Smooth muscle cell (in vitro differentiated cells): ENCODE measurements at regions not wholly inside any gene's neighbourhood (a gene's known extent, or its start where the extent isn't known, plus 50 kb on each side); places are given as distances from the start of the nearest gene placed in this dataset.

Source experiments
- DNase-seq: peaks from one replicate; lab custom pipeline; 2025; ENCODE audit not compliant: unreplicated experiment; lab: John Stamatoyannopoulos, UW
- H2AFZ ChIP-seq: fragments of 200-600 bp; sonication (generic); 2 replicates; pipeline ENCODE4 v1.6.0; 2016; ENCODE audit warnings: antibody characterized with exemption, low read depth, mild to moderate bottlenecking
- H3F3A ChIP-seq: fragments of 200-600 bp; sonication (generic); 2 replicates; pipeline ENCODE4 v1.6.0; 2017; ENCODE audit warnings: antibody characterized with exemption, low read depth
- H3K27ac ChIP-seq: fragments of 200-600 bp; sonication (generic); 2 replicates; pipeline ENCODE4 v1.5.1; 2016; ENCODE audit warnings: low read depth, mild to moderate bottlenecking
- H3K27me3 ChIP-seq: fragments of 200-600 bp; sonication (generic); 2 replicates; pipeline ENCODE4 v1.6.1; 2016; ENCODE audit warnings: low read depth, mild to moderate bottlenecking
- H3K36me3 ChIP-seq: fragments of 200-600 bp; sonication (generic); 2 replicates; pipeline ENCODE4 v1.5.1; 2016; ENCODE audit warnings: low read depth
- H3K4me1 ChIP-seq: fragments of 200-600 bp; sonication (generic); 2 replicates; pipeline ENCODE4 v1.5.1; 2016; ENCODE audit warnings: low read depth
- H3K4me2 ChIP-seq: fragments of 200-600 bp; sonication (generic); 2 replicates; pipeline ENCODE4 v1.6.0; 2016; ENCODE audit warnings: mild to moderate bottlenecking
- H3K4me3 ChIP-seq: fragments of 200-600 bp; sonication (generic); 2 replicates; pipeline ENCODE4 v1.5.1; 2016; ENCODE audit warnings: mild to moderate bottlenecking
- H3K79me2 ChIP-seq: fragments of 200-600 bp; sonication (generic); 2 replicates; pipeline ENCODE4 v1.6.0; 2016; ENCODE audit warnings: low read depth, mild to moderate bottlenecking
- H3K9ac ChIP-seq: fragments of 200-600 bp; sonication (generic); 2 replicates; pipeline ENCODE4 v1.6.0; 2016; ENCODE audit warnings: low read depth
- H3K9me3 ChIP-seq: fragments of 200-600 bp; sonication (generic); replicated peaks from 2 replicates; pipeline ENCODE4 v1.5.1; 2016; ENCODE audit warnings: low read depth
- H4K20me1 ChIP-seq: fragments of 200-600 bp; sonication (generic); 2 replicates; pipeline ENCODE4 v1.6.0; 2016; ENCODE audit warnings: low read depth
- CTCF ChIP-seq: fragments of 200-600 bp; sonication (generic); IDR thresholded peaks from 2 replicates; pipeline ENCODE4 v1.5.1; 2017; ENCODE audit warnings: borderline replicate concordance, mild to moderate bottlenecking, antibody characterized with exemption; ENCODE audit not compliant: insufficient read depth, poor library complexity, severe bottlenecking
- WGBS: methylation state at CpG from one replicate; pipeline ENCODE4 v1.1.7; 2016; ENCODE audit warnings: low lambda C conversion rate; 5-methylcytosine and 5-hydroxymethylcytosine counted together

- peaks cover 24% of the 10 kb centered on the region for H3F3A ChIP-seq
- H3K4me2 ChIP-seq = no peak overlapping the region
- 70% methylated on average over 4 of the region's 4 CpGs for WGBS
- no peaks in the 10 kb centered on the region for H3K9me3 ChIP-seq
- no peaks in the 10 kb centered on the region for H3K79me2 ChIP-seq
- no peaks in the 10 kb centered on the region for H3K36me3 ChIP-seq
- no peak for DNase-seq
- H3K27ac ChIP-seq = no peak overlapping the region
- no peak for TF ChIP-seq CTCF
- H3K4me1 ChIP-seq = peaks cover 43% of the 10 kb centered on the region
- no peak overlapping the region for H3K9ac ChIP-seq
- no peak overlapping the region for H2AFZ ChIP-seq
- no peak overlapping the region for H3K4me3 ChIP-seq
- no peaks in the 10 kb centered on the region for H4K20me1 ChIP-seq
- H3K27me3 ChIP-seq = no peaks in the 10 kb centered on the region
Measured at GRCh38 chr6:139591075-139591865, 216.8 kb upstream of the CITED2 start.

GRCh38 chr6:139590206-139590605 is 215.8 kb upstream of the CITED2 start:
- no peak for TF ChIP-seq CTCF
- Histone ChIP-seq H3K27me3 (no peaks in the 10 kb centered on the region), H3K4me3 (no peak overlapping the region), H3K27ac (no peak overlapping the region), H4K20me1 (no peaks in the 10 kb centered on the region), H3K36me3 (no peaks in the 10 kb centered on the region), H3K4me2 (no peak overlapping the region), H3K9ac (no peak overlapping the region), H3K4me1 (peaks cover 33% of the 10 kb centered on the region), H3F3A (peaks cover 19% of the 10 kb centered on the region), H3K9me3 (no peaks in the 10 kb centered on the region), H2AFZ (no peak overlapping the region), H3K79me2 (no peaks in the 10 kb centered on the region)
- DNase-seq = no peak
- WGBS = 100% methylated on average over 1 of the region's 1 CpG

DNA sequence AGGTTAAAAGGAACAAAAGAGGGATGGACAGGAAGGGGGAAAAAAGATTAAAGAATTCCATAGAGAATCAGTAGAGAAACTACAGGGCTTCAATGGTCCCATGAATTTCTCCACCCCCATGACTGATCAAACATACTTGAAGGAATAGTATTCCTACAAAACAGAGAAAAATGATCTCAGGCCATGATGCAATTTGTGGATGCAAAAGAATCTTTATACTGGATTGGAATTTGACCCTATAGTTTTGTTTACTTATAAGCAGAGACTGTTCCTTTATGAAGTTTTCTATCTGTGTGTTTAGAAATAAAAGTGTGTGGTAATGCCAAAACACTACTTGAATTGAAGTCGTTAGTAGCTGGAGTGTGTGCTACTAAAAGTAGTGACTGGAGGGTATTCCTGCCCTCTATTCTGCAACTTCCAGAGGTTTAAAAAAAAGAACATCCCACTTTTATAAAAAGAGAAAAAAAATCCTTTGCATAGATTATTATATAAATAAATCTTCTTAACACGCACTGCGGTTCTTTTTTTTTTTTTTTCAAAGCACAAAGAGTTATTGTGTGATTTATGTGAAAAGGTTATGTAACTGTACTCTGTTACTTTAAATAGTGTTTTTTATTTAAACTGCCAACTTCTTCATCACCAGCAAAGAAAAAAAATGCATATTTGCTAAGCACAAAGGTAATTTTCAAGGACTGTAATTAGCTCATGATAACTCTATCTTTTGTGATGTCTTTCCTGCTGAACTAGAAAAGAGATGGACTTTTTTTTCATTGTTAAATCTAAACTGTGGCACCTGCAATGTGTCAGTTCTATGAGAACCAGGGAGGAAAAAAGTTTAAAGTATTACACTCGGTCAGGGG is 214.5 kb upstream of the CITED2 start:
- Histone ChIP-seq H3K79me2 (no peaks in the 10 kb centered on the region), H3K4me3 (no peak overlapping the region), H3F3A (peaks cover 19% of the 10 kb centered on the region), H3K27me3 (no peaks in the 10 kb centered on the region), H3K27ac (peak overlapping the region; percentile 78), H3K9me3 (no peaks in the 10 kb centered on the region), H3K4me1 (peaks cover 27% of the 10 kb centered on the region), H4K20me1 (no peaks in the 10 kb centered on the region), H2AFZ (no peak overlapping the region), H3K4me2 (peak overlapping the region; percentile 23), H3K36me3 (no peaks in the 10 kb centered on the region), H3K9ac (no peak overlapping the region)
- no peak for DNase-seq
- WGBS = 68% methylated on average over 4 of the region's 4 CpGs
- TF ChIP-seq CTCF = no peak
